ENCODE measurements at regions not wholly inside any gene's neighbourhood (a gene's known extent, or its start where the extent isn't known, plus 50 kb on each side); places are given as distances from the start of the nearest gene placed in this dataset.

- H3K36me3 Mint-ChIP-seq: no peaks in the 10 kb centered on the region
- H3K4me1 Mint-ChIP-seq: peaks cover 21% of the 10 kb centered on the region
- DNase-seq (ENCODE audit: low spot score): peak; percentile 72
- no peak overlapping the region for H3K4me3 Mint-ChIP-seq
- H3K27ac Mint-ChIP-seq: no peak overlapping the region
- peak; percentile 88 for ATAC-seq
- CTCF ChIA-PET: interaction anchor here (0.6 to 3.0 kb wide), 14 partner anchors 12 to 710 kb away, joined by 3 to 24 read pairs (median 4); partner anchors contain the start of gene MYCN
- H3K27me3 Mint-ChIP-seq (ENCODE audit: low read depth): no peaks in the 10 kb centered on the region
- POLR2A ChIA-PET: no interaction called here
- TF ChIP-seq ATF1 (CRISPR knock-in tag; IDR thresholded peaks at IDR 0.05): no peak
- no peaks in the 10 kb centered on the region for H3K9me3 Mint-ChIP-seq
Observed at GRCh38 chr2:15797231-15797938, 143.0 kb upstream of the MYCN start.

DNA sequence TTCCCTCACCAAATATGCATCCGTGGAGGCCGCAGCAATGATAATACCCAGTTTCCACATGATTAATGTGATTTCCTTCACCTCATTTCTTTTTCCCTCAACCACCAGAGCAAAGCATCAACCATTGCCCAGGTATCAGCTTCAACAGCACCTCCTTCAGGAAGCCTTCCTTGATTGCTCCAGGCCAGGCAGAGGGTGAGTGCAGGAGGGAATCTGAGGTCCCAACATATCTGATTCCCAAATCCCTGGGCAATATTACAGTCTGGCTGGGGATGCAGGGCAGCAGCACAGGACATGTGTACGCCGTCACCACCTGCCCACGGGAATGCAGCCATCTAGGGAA lies 142.4 kb upstream of the MYCN start:
- ChIA-PET POLR2A (no interaction called here), CTCF (interaction anchor here (0.6 to 3.0 kb wide), 12 partner anchors 12 to 710 kb away, joined by 3 to 24 read pairs (median 4); partner anchors contain the start of gene MYCN)
- H3K27me3 Mint-ChIP-seq (ENCODE audit: low read depth): no peaks in the 10 kb centered on the region
- no peaks in the 10 kb centered on the region for H3K9me3 Mint-ChIP-seq
- H3K4me1 Mint-ChIP-seq: peaks cover 21% of the 10 kb centered on the region
- no peak for DNase-seq (ENCODE audit: low spot score)
- ATAC-seq: peak; percentile 64
- H3K27ac Mint-ChIP-seq: no peak overlapping the region
- no peaks in the 10 kb centered on the region for H3K36me3 Mint-ChIP-seq
- no peak for TF ChIP-seq OVOL2 (CRISPR knock-in tag; IDR thresholded peaks at IDR 0.05; ENCODE audit: borderline replicate concordance)
- TF ChIP-seq ETV6 (CRISPR knock-in tag; IDR thresholded peaks at IDR 0.05): no peak
- no peak for TF ChIP-seq FOXJ3 (CRISPR knock-in tag; IDR thresholded peaks at IDR 0.05; ENCODE audit: borderline replicate concordance)
- TF ChIP-seq CBFB (CRISPR knock-in tag; IDR thresholded peaks at IDR 0.05; ENCODE audit: low read depth): no peak
- no peak for TF ChIP-seq TEAD4 (CRISPR knock-in tag; IDR thresholded peaks at IDR 0.05)
- TF ChIP-seq ZBTB43 (CRISPR knock-in tag; IDR thresholded peaks at IDR 0.05): no peak
- no peak for TF ChIP-seq SOX15 (CRISPR knock-in tag; IDR thresholded peaks at IDR 0.05)
- TF ChIP-seq ELF4 (CRISPR knock-in tag; IDR thresholded peaks at IDR 0.05; ENCODE audit: low read depth): no peak
- TF ChIP-seq USF2 (CRISPR knock-in tag; IDR thresholded peaks at IDR 0.05): no peak
- no peak for TF ChIP-seq MAX (CRISPR knock-in tag; IDR thresholded peaks at IDR 0.05)
- TF ChIP-seq ZNF416 (CRISPR knock-in tag; IDR thresholded peaks at IDR 0.05): no peak
- TF ChIP-seq SMAD4 (CRISPR knock-in tag; IDR thresholded peaks at IDR 0.05): no peak
- no peak for TF ChIP-seq ZNF423 (CRISPR knock-in tag; IDR thresholded peaks at IDR 0.05)
- no peak for TF ChIP-seq ZNF138 (CRISPR knock-in tag; conservative IDR thresholded peaks at IDR 0.05)
- no peak for TF ChIP-seq CREM (CRISPR knock-in tag; IDR thresholded peaks at IDR 0.05)
- TF ChIP-seq NFYB (CRISPR knock-in tag; conservative IDR thresholded peaks at IDR 0.05; ENCODE audit: low read depth): no peak
- TF ChIP-seq, protein P1, sequence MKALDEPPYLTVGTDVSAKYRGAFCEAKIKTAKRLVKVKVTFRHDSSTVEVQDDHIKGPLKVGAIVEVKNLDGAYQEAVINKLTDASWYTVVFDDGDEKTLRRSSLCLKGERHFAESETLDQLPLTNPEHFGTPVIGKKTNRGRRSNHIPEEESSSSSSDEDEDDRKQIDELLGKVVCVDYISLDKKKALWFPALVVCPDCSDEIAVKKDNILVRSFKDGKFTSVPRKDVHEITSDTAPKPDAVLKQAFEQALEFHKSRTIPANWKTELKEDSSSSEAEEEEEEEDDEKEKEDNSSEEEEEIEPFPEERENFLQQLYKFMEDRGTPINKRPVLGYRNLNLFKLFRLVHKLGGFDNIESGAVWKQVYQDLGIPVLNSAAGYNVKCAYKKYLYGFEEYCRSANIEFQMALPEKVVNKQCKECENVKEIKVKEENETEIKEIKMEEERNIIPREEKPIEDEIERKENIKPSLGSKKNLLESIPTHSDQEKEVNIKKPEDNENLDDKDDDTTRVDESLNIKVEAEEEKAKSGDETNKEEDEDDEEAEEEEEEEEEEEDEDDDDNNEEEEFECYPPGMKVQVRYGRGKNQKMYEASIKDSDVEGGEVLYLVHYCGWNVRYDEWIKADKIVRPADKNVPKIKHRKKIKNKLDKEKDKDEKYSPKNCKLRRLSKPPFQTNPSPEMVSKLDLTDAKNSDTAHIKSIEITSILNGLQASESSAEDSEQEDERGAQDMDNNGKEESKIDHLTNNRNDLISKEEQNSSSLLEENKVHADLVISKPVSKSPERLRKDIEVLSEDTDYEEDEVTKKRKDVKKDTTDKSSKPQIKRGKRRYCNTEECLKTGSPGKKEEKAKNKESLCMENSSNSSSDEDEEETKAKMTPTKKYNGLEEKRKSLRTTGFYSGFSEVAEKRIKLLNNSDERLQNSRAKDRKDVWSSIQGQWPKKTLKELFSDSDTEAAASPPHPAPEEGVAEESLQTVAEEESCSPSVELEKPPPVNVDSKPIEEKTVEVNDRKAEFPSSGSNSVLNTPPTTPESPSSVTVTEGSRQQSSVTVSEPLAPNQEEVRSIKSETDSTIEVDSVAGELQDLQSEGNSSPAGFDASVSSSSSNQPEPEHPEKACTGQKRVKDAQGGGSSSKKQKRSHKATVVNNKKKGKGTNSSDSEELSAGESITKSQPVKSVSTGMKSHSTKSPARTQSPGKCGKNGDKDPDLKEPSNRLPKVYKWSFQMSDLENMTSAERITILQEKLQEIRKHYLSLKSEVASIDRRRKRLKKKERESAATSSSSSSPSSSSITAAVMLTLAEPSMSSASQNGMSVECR (CRISPR knock-in tag; IDR thresholded peaks at IDR 0.05; ENCODE audit: borderline replicate concordance): no peak
- TF ChIP-seq KAT7 (CRISPR knock-in tag; IDR thresholded peaks at IDR 0.05; ENCODE audit: borderline replicate concordance): no peak
- no peak for TF ChIP-seq SP1 (CRISPR knock-in tag; conservative IDR thresholded peaks at IDR 0.05)
- no peak overlapping the region for H3K4me3 Mint-ChIP-seq
